ENCODE measurements at regions not wholly inside any gene's neighbourhood (a gene's known extent, or its start where the extent isn't known, plus 50 kb on each side); places are given as distances from the start of the nearest gene placed in this dataset.

GRCh38 chr1:67951014-67951413 is 99.4 kb downstream of the DIRAS3 start:
- no peak for TF ChIP-seq CTCF (conservative IDR thresholded peaks at IDR 0.05)
- no peak for TF ChIP-seq ZFX (IDR thresholded peaks at IDR 0.05)
